ENCODE measurements at regions not wholly inside any gene's neighbourhood (a gene's known extent, or its start where the extent isn't known, plus 50 kb on each side); places are given as distances from the start of the nearest gene placed in this dataset.

DNA sequence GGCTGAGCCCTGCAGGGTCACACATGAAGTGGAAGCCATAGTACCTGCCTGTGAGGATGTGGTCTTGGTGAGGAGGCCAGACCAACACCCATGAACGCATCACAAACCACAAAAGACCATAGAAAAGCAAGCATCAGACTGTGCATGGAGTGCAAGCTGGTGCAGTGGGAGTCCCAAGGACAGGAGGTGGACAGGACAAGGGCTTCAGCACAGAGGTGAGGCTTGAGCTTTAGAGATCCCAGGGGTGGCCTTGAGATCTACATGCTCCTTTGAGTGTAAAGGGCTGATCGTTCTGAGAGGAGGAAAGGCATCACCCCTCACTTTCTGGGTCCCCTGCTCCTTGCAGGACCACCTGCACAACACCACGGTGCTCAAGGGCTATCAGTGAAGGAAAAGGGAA is 111.9 kb upstream of the F3 start:
- Histone ChIP-seq H4K20me1 (ENCODE audit: control insufficient read depth, extremely low read depth, insufficient read depth, low read length) (no peaks in the 10 kb centered on the region), H3K9me3 (ENCODE audit: control insufficient read depth, low read depth, low read length) (no peaks in the 10 kb centered on the region), H3K4me2 (ENCODE audit: control insufficient read depth, extremely low read depth, insufficient read depth, low read depth, low read length) (peak overlapping the region; percentile 61), H3K4me1 (ENCODE audit: control insufficient read depth, extremely low read depth, insufficient read depth, low read length) (peaks cover 50% of the 10 kb centered on the region), H3K36me3 (ENCODE audit: control insufficient read depth in 2 of 2, extremely low read depth in 1 of 2, insufficient read depth in 2 of 2, low read length in 2 of 2) (no peaks in the 10 kb centered on the region), H2AFZ (ENCODE audit: control insufficient read depth, low read length) (no peak overlapping the region), H3K27me3 (ENCODE audit: control insufficient read depth, extremely low read depth, insufficient read depth, low read length) (no peaks in the 10 kb centered on the region), H3K9me1 (ENCODE audit: control insufficient read depth, extremely low read depth, insufficient read depth, low read length) (no peaks in the 10 kb centered on the region), H3K27ac (ENCODE audit: control insufficient read depth, insufficient read depth, low read length) (peak overlapping the region; percentile 50), H3K79me2 (ENCODE audit: control insufficient read depth, insufficient read depth, low read length) (no peaks in the 10 kb centered on the region), H3K9ac (ENCODE audit: control insufficient read depth, extremely low read depth, insufficient read depth, low read length) (no peak overlapping the region), H3K4me3 (ENCODE audit: control insufficient read depth in 2 of 3, extremely low read depth in 1 of 3, insufficient read depth in 2 of 3, low read depth in 1 of 3, low read length in 3 of 3) (peak overlapping the region in 1 of 3 experiments; percentile 15)
- DNase-seq (ENCODE audit: low read depth, low spot score) (no peak), FAIRE-seq (no peak)
- TF ChIP-seq EZH2 (IDR thresholded peaks at IDR 0.05; ENCODE audit: low read length) = no peak
- TF ChIP-seq, protein P1, sequence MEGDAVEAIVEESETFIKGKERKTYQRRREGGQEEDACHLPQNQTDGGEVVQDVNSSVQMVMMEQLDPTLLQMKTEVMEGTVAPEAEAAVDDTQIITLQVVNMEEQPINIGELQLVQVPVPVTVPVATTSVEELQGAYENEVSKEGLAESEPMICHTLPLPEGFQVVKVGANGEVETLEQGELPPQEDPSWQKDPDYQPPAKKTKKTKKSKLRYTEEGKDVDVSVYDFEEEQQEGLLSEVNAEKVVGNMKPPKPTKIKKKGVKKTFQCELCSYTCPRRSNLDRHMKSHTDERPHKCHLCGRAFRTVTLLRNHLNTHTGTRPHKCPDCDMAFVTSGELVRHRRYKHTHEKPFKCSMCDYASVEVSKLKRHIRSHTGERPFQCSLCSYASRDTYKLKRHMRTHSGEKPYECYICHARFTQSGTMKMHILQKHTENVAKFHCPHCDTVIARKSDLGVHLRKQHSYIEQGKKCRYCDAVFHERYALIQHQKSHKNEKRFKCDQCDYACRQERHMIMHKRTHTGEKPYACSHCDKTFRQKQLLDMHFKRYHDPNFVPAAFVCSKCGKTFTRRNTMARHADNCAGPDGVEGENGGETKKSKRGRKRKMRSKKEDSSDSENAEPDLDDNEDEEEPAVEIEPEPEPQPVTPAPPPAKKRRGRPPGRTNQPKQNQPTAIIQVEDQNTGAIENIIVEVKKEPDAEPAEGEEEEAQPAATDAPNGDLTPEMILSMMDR (optimal IDR thresholded peaks at IDR 0.05 in 1 of 3, IDR thresholded peaks at IDR 0.05 in 1 of 3, conservative IDR thresholded peaks at IDR 0.05 in 1 of 3; ENCODE audit: extremely low read depth in 1 of 3, insufficient read depth in 2 of 3, low read length in 3 of 3) = no peak
- dilution Hi-C loops (cut with MboI; ENCODE audit: extremely low pct_ligation_motif_present, low sequenced_read_pairs) = no loop called here

DNA sequence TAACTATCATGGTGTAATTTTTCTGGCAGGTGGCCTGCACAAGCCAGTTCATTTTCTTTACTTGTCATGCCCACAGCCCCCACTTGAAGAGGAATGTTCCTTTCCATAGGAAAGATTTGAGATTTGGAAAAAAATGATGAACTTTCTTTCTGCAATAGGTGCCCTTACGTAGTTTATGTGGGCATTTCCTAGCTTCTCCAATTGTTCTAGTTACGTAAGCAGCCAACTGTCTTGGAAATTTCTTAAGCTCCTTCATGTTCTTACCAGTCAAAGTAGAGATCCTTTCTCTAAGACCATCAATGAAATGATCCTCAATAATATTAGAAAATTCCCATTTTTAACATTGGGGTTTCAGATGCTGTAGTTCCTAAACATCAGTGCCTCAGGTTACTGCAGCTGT is 109.5 kb upstream of the F3 start:
- peaks cover 53% of the 10 kb centered on the region for H3K4me1 ChIP-seq (ENCODE audit: control insufficient read depth, extremely low read depth, insufficient read depth, low read length)

More for the DNA sequence above, 109.5 kb upstream of the F3 start:
- Histone ChIP-seq H3K4me3 (ENCODE audit: control insufficient read depth in 2 of 3, extremely low read depth in 1 of 3, insufficient read depth in 2 of 3, low read depth in 1 of 3, low read length in 3 of 3) (no peak overlapping the region), H3K9ac (ENCODE audit: control insufficient read depth, extremely low read depth, insufficient read depth, low read length) (no peak overlapping the region), H4K20me1 (ENCODE audit: control insufficient read depth, extremely low read depth, insufficient read depth, low read length) (no peaks in the 10 kb centered on the region), H3K79me2 (ENCODE audit: control insufficient read depth, insufficient read depth, low read length) (no peaks in the 10 kb centered on the region), H3K9me3 (ENCODE audit: control insufficient read depth, low read depth, low read length) (no peaks in the 10 kb centered on the region), H3K27ac (ENCODE audit: control insufficient read depth, insufficient read depth, low read length) (no peak overlapping the region), H2AFZ (ENCODE audit: control insufficient read depth, low read length) (no peak overlapping the region), H3K27me3 (ENCODE audit: control insufficient read depth, extremely low read depth, insufficient read depth, low read length) (no peaks in the 10 kb centered on the region), H3K9me1 (ENCODE audit: control insufficient read depth, extremely low read depth, insufficient read depth, low read length) (no peaks in the 10 kb centered on the region), H3K36me3 (ENCODE audit: control insufficient read depth in 2 of 2, extremely low read depth in 1 of 2, insufficient read depth in 2 of 2, low read length in 2 of 2) (no peaks in the 10 kb centered on the region), H3K4me2 (ENCODE audit: control insufficient read depth, extremely low read depth, insufficient read depth, low read depth, low read length) (no peak overlapping the region)
- no peak for FAIRE-seq
- dilution Hi-C loops (cut with MboI; ENCODE audit: extremely low pct_ligation_motif_present, low sequenced_read_pairs) = no loop called here
- DNase-seq (ENCODE audit: low read depth, low spot score) = no peak
- no peak for TF ChIP-seq EZH2 (IDR thresholded peaks at IDR 0.05; ENCODE audit: low read length)
- TF ChIP-seq, protein P1 (optimal IDR thresholded peaks at IDR 0.05 in 1 of 3, IDR thresholded peaks at IDR 0.05 in 1 of 3, conservative IDR thresholded peaks at IDR 0.05 in 1 of 3; ENCODE audit: extremely low read depth in 1 of 3, insufficient read depth in 2 of 3, low read length in 3 of 3) = no peak
